ENCODE measurements at regions not wholly inside any gene's neighbourhood (a gene's known extent, or its start where the extent isn't known, plus 50 kb on each side); places are given as distances from the start of the nearest gene placed in this dataset.

GRCh38 chr2:167681234-167682015 is 566.0 kb downstream of the STK39 start:
- TF ChIP-seq CTCF (conservative IDR thresholded peaks at IDR 0.05; ENCODE audit: low read length) (no peak), EZH2phosphoT487 (IDR thresholded peaks at IDR 0.05; ENCODE audit: borderline replicate concordance, low read depth, low read length) (no peak)
